K562 (cell line): ENCODE measurements at regions not wholly inside any gene's neighbourhood (a gene's known extent, or its start where the extent isn't known, plus 50 kb on each side); places are given as distances from the start of the nearest gene placed in this dataset.

Experiments used
- ATAC-seq: fragments of 200-7000 bp; cut with Tn5 transposase; 3 replicates; pipeline ENCODE4 v1.9.1; 2020; ENCODE audit warnings: moderate library complexity
- BruUV-seq: library from RNA; stranded (reverse); fragments of 400-500 nt; replicated peaks from 2 replicates; lab custom pipeline; 2021; lab: Mats Ljungman, UMichigan
- CTCF ChIA-PET: fragments of 300-600 bp; formaldehyde crosslinking; extraction: SDS; loops from one replicate; lab custom pipeline; 2021; ENCODE audit warnings: low intra/inter-chr PET ratio; lab: Yijun Ruan, JAX
- POLR2A ChIA-PET: fragments of 300-600, 350-650 bp; sonication (Branson Sonifier 250); formaldehyde crosslinking; extraction: SDS; loops from one replicate; lab custom pipeline; 2021; ENCODE audit warnings: antibody characterized with exemption, inconsistent platforms; lab: Yijun Ruan, JAX
- DNase-seq, 4 experiments: peaks; one replicate each; pipeline versions ENCODE4 v3.0.0 to v3.0.0-alpha.2; 2011 to 2018; ENCODE audit warnings: low spot score in 3 of 4, mixed read lengths in 3 of 4; ENCODE audit errors: extremely low read depth in 1 of 4
- FAIRE-seq: peaks from 2 replicates; lab custom pipeline; 2011; peaks lifted over from hg19 to GRCh38; lab: Jason Lieb, UNC
- H2AFZ ChIP-seq: 2 replicates; pipeline ENCODE4 v1.6.0; 2011; ENCODE audit warnings: low read depth, low read length, control low read depth, inconsistent platforms
- H3K27ac ChIP-seq: fragments of 200-600 bp; 3 replicates; pipeline ENCODE4 v1.8.0; 2011; ENCODE audit warnings: low read depth, mild to moderate bottlenecking, control low read depth, inconsistent platforms, low read length, moderate library complexity, mixed read lengths; ENCODE audit errors: extremely low read depth
- H3K27me3 ChIP-seq, 2 experiments: fragments of 300-600 bp in 1 of 2; 2 replicates in 1 of 2; 3 replicates in 1 of 2; pipeline versions ENCODE4 v1.6.0 to v1.8.0; 2011; ENCODE audit warnings: inconsistent platforms in 2 of 2, low read length in 2 of 2, mild to moderate bottlenecking in 1 of 2, mixed read lengths in 1 of 2, moderate library complexity in 1 of 2; ENCODE audit not compliant: control insufficient read depth in 2 of 2, insufficient read depth in 2 of 2
- H3K36me3 ChIP-seq: fragments of 300-600 bp; 3 replicates; pipeline ENCODE4 v1.8.0; 2011; ENCODE audit warnings: mild to moderate bottlenecking, low read length, inconsistent platforms; ENCODE audit not compliant: control insufficient read depth, insufficient read depth
- H3K4me1 ChIP-seq, 2 experiments: fragments of 200-600 bp in 1 of 2; replicated peaks in 1 of 2; 2 replicates in 1 of 2; 3 replicates in 1 of 2; pipeline versions ENCODE4 v1.5.1 to v1.8.0; 2011; ENCODE audit warnings: inconsistent platforms in 2 of 2, low read length in 2 of 2, mild to moderate bottlenecking in 1 of 2, mixed read lengths in 1 of 2, moderate library complexity in 1 of 2; ENCODE audit not compliant: control insufficient read depth in 2 of 2, insufficient read depth in 2 of 2
- H3K4me2 ChIP-seq: 2 replicates; pipeline ENCODE4 v1.6.1; 2011; ENCODE audit warnings: low read length, control low read depth, inconsistent platforms, mixed read lengths; ENCODE audit not compliant: insufficient read depth
- H3K4me3 ChIP-seq: fragments of 200-600 bp; sonication (generic), shearing (Covaris generic); 2 replicates; pipeline ENCODE4 v1.5.1; 2016; ENCODE audit warnings: control low read depth, inconsistent platforms
- H3K79me2 ChIP-seq: fragments of 200-600 bp; 3 replicates; pipeline ENCODE4 v1.8.0; 2011; ENCODE audit warnings: low read length, inconsistent platforms; ENCODE audit not compliant: control insufficient read depth, insufficient read depth
- H3K9ac ChIP-seq, 2 experiments: 2 replicates each; pipeline versions ENCODE4 v1.6.0 to v1.6.1; 2011; ENCODE audit warnings: low read depth in 2 of 2, low read length in 2 of 2, control low read depth in 1 of 2, inconsistent platforms in 1 of 2, mild to moderate bottlenecking in 1 of 2, mixed read lengths in 1 of 2; ENCODE audit not compliant: insufficient read depth in 1 of 2
- H3K9me1 ChIP-seq: one replicate; pipeline ENCODE4 v1.6.0; 2011; ENCODE audit warnings: inconsistent platforms, mild to moderate bottlenecking, low read length, moderate library complexity; ENCODE audit not compliant: control insufficient read depth, insufficient read depth
- H3K9me3 ChIP-seq: replicated peaks from 2 replicates; pipeline ENCODE4 v1.5.1; 2011; ENCODE audit warnings: low read depth, low read length, inconsistent platforms; ENCODE audit not compliant: control insufficient read depth, insufficient read depth
- H4K20me1 ChIP-seq: replicated peaks from 2 replicates; pipeline ENCODE4 v1.6.1; 2011; ENCODE audit warnings: low read length, inconsistent platforms, mixed read lengths; ENCODE audit not compliant: control insufficient read depth, insufficient read depth
- CCAR2 ChIP-seq: fragments of 200-400 bp; formaldehyde crosslinking; IDR thresholded peaks from 2 replicates; pipeline ENCODE4 v1.6.1; 2017; ENCODE audit warnings: mild to moderate bottlenecking, low read depth, low read length
- FOXO4 ChIP-seq: fragments of 450-650 bp; formaldehyde crosslinking; IDR thresholded peaks from 2 replicates; pipeline ENCODE4 v1.4.0; 2020; ENCODE audit warnings: mild to moderate bottlenecking, moderate library complexity
- GABPB1 ChIP-seq: sonication (generic); formaldehyde crosslinking; IDR thresholded peaks from 2 replicates; pipeline ENCODE4 v1.8.0; 2022; ENCODE audit warnings: mild to moderate bottlenecking, missing genetic modification reagents
- GMEB1 ChIP-seq: fragments of 250-450 bp; sonication (Bioruptor Pico); IDR thresholded peaks from 2 replicates; pipeline ENCODE4 v1.4.0; 2020; ENCODE audit warnings: mild to moderate bottlenecking
- HNRNPLL ChIP-seq: fragments of 200-400 bp; formaldehyde crosslinking; IDR thresholded peaks from 2 replicates; pipeline ENCODE4 v1.6.1; 2017; ENCODE audit warnings: low read length, low read depth, mild to moderate bottlenecking; ENCODE audit not compliant: poor library complexity, severe bottlenecking
- JUND ChIP-seq, 2 experiments: IDR thresholded peaks; 2 replicates in 1 of 2; 3 replicates in 1 of 2; pipeline ENCODE4 v1.6.1; 2011; ENCODE audit warnings: borderline replicate concordance in 2 of 2, low read depth in 2 of 2, low read length in 2 of 2, improper control_type of control experiment in 1 of 2, missing biosample characterization in 1 of 2, missing genetic modification characterization in 1 of 2, missing genetic modification reagents in 1 of 2
- KDM2B ChIP-seq: fragments of 250-450 bp; sonication (Bioruptor Pico); IDR thresholded peaks from 2 replicates; pipeline ENCODE4 v1.8.0; 2021; ENCODE audit warnings: mild to moderate bottlenecking, moderate library complexity
- PCBP2 ChIP-seq: fragments of 200-400 bp; formaldehyde crosslinking; IDR thresholded peaks from 2 replicates; pipeline ENCODE4 v1.6.1; 2018; ENCODE audit warnings: low read length, low read depth, mild to moderate bottlenecking, moderate library complexity; ENCODE audit not compliant: poor library complexity, severe bottlenecking
- PTBP1 ChIP-seq: fragments of 200-400 bp; formaldehyde crosslinking; IDR thresholded peaks from 2 replicates; pipeline ENCODE4 v1.6.1; 2017; ENCODE audit warnings: low read depth, low read length
- SP2 ChIP-seq: IDR thresholded peaks from 2 replicates; pipeline ENCODE4 v1.6.1; 2011; ENCODE audit warnings: mild to moderate bottlenecking, low read depth, low read length, moderate library complexity; ENCODE audit not compliant: poor library complexity, severe bottlenecking; ENCODE audit errors: extremely low read depth
- SRSF3 ChIP-seq: fragments of 200-400 bp; formaldehyde crosslinking; IDR thresholded peaks from 2 replicates; pipeline ENCODE4 v1.6.1; 2016; ENCODE audit warnings: mild to moderate bottlenecking, low read length, moderate library complexity; ENCODE audit not compliant: insufficient read depth
- ZNF217 ChIP-seq: sonication (generic); formaldehyde crosslinking; IDR thresholded peaks from 2 replicates; pipeline ENCODE4 v1.8.0; 2022; ENCODE audit warnings: mild to moderate bottlenecking, missing genetic modification reagents
- ZNF277 ChIP-seq: fragments of 250-450 bp; sonication (Bioruptor Pico); IDR thresholded peaks from 2 replicates; pipeline ENCODE4 v1.8.0; 2022; ENCODE audit warnings: inconsistent platforms, mild to moderate bottlenecking, moderate library complexity, borderline replicate concordance
- ZNF398 ChIP-seq: fragments of 250-450 bp; sonication (Bioruptor Pico); IDR thresholded peaks from 2 replicates; pipeline ENCODE4 v1.8.0; 2021; ENCODE audit warnings: moderate library complexity, mild to moderate bottlenecking, inconsistent platforms
- ZNF444 ChIP-seq: fragments of 250-450 bp; sonication (Bioruptor Pico); IDR thresholded peaks from 2 replicates; pipeline ENCODE4 v1.4.0; 2020; ENCODE audit warnings: mild to moderate bottlenecking, moderate library complexity
- WGBS: fragments of 100-300 bp; shearing (Covaris generic); methylation state at CpG from one replicate; pipeline ENCODE4 v1.1.6; 2016; ENCODE audit warnings: low coverage, mixed read lengths; ENCODE audit not compliant: insufficient coverage; ENCODE audit errors: missing lambda C conversion rate; 5-methylcytosine and 5-hydroxymethylcytosine counted together
- in situ Hi-C: fragments of 300-500 bp; cut with MboI; formaldehyde crosslinking; loops from 4 replicates; pipeline ENCODE4 v1.15.0; 2018; ENCODE audit warnings: inconsistent platforms, mixed read lengths
- intact Hi-C: fragments of 100-400 bp; cut with micrococcal nuclease; formaldehyde crosslinking; loops from 2 replicates; pipeline ENCODE4 v1.14.2; 2022

- TF ChIP-seq SRSF3 = no peak
- no peak for TF ChIP-seq HNRNPLL
- no peak for TF ChIP-seq ZNF398 (CRISPR knock-in tag)
- TF ChIP-seq PTBP1 = no peak
- no peak for TF ChIP-seq GABPB1 (CRISPR knock-in tag)
These were observed 314.4 kb downstream of the MTX2 start (continued) for GRCh38 chr2:176583607-176584006.

GRCh38 chr2:176584333-176584732, 315.1 kb downstream of the MTX2 start:
- H3K9me3 ChIP-seq = no peaks in the 10 kb centered on the region
- ChIA-PET CTCF (no interaction called here), POLR2A (no interaction called here)
- no peak for ATAC-seq
- no peak overlapping the region for H3K4me3 ChIP-seq
- H3K27ac ChIP-seq = no peak overlapping the region
- no peaks in the 10 kb centered on the region for H3K79me2 ChIP-seq
- H3K4me1 ChIP-seq = no peaks in the 10 kb centered on the region
- DNase-seq = no peak
- no peaks in the 10 kb centered on the region for H3K36me3 ChIP-seq
- H3K27me3 ChIP-seq = peaks cover 0 to 2% of the 10 kb centered on the region in 2 experiments; a peak in 1 of 5 replicates
- FAIRE-seq = no peak
- no peaks in the 10 kb centered on the region for H4K20me1 ChIP-seq
- H3K4me2 ChIP-seq = no peak overlapping the region
- 5% methylated on average over 3 of the region's 3 CpGs for WGBS
- in situ Hi-C loops = no loop called here
- no peak overlapping the region for H3K9ac ChIP-seq
- intact Hi-C loops = no loop called here
- no peaks in the 10 kb centered on the region for H3K9me1 ChIP-seq
- no peak overlapping the region for H2AFZ ChIP-seq
- no TSS peak for BruUV-seq
- TF ChIP-seq ZNF217 = no peak
- no peak for TF ChIP-seq PCBP2
- TF ChIP-seq FOXO4 (CRISPR knock-in tag) = no peak
- TF ChIP-seq ZNF277 (CRISPR knock-in tag) = no peak
- no peak for TF ChIP-seq KDM2B (CRISPR knock-in tag)
- no peak for TF ChIP-seq SP2
- TF ChIP-seq GMEB1 (CRISPR knock-in tag) = no peak
- no peak for TF ChIP-seq CCAR2
- no peak for TF ChIP-seq ZNF444 (CRISPR knock-in tag)
- TF ChIP-seq JUND (IDR thresholded peaks at IDR 0.05; ENCODE audit: borderline replicate concordance, low read depth, low read length) = no peak
- TF ChIP-seq JUND (tag; IDR thresholded peaks at IDR 0.05; ENCODE audit: borderline replicate concordance, low read depth, low read length) = no peak
